GDM1 (cell line): ENCODE measurements at regions not wholly inside any gene's neighbourhood (a gene's known extent, or its start where the extent isn't known, plus 50 kb on each side); places are given as distances from the start of the nearest gene placed in this dataset.
"Not testable (repeated sequence)": the region's sequence is repeated elsewhere in the genome, so short reads cannot be mapped to it uniquely, and the experiment has no call there.

Source experiments
- DNase-seq: peaks from one replicate; lab custom pipeline; 2025; lab: John Stamatoyannopoulos, UW

DNA sequence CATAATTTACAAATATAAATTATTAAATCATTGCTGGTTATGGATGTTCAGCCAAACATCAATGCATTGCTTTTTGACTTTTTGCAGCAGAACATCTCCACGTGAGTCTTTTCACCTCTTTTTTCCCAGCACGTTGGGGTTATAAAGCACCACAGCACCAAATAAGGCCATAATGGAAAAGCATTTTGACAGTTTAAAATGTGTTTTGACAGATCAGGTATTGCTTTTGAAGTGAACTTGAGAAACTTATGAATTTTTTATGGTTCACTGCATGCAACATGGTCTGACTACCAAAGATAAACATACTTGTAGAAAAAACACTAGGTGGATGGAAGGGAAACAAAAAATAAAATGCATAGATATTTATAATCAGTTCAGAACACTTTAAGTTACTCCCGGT, 622.4 kb downstream of the HTR1B start:
- DNase-seq, result no peak

DNA sequence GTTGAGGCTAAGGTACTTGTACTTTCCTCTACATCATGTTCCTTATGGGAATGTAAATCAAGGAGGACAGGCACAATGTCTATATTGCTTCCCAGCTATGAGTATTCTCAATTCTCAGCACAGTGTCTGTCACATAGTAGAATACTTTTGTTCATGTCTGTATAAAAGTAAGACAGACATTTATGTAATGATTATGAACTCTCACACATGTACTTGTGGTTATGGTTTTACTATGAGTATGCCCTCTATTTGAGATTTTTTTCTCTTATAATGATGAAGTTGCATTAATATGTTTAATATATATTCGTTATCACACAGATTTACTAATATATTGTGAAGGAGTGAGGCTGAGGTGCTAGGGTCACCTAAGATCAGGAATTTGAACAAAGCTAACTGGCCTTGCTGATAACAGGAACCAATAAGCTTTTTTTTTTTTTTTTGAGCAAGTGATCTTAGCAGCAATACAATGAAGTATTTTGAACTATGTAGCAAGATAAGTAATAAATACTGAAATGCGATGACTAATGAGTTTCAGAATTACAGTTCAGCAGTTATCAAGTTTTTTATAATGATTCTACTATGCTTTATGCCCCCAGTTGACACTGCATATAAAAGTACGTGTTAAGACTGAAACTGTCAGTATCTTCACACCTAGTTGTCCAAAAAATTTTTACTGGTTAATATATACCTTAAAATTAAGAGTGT, 623.1 kb downstream of the HTR1B start:
- DNase-seq, result no peak

DNA sequence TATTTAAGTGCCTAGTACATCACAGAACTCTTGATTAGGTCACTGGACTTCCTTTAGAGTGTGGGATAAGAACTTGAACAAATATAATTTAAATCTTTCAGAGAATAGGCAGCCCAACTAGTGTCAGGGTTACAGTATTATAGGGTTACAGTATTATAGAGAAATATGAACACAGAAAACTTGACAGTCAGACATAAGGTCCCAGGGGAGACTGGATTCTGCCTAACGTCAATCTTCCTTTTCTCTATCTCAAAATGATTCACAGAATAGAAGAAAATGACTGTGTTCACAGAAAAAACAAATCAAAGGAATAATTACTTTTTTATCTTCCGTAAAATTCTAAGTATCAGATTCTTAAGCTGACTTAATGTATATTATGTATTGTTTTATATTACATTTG, 623.8 kb downstream of the HTR1B start:
- no peak for DNase-seq

DNA sequence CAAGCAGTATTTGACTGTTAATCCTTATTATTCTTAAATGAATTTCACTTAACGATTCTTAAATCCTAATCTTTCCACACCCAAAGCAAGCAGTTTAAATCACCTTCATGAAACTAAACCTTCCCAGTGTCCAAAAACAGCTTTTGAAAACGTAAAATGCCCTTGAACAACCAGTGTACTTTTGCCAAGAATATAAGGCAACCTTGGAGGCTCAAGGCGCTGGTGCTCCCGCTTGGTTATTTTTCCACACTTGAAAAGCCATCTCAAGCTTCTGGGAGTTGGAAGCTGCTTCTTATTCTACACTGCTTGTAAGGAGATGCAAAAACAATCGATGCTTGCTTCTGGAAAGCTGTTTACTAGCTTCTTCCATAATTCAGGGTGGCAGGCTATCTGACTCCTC, 625.7 kb downstream of the HTR1B start:
- DNase-seq, result no peak

DNA sequence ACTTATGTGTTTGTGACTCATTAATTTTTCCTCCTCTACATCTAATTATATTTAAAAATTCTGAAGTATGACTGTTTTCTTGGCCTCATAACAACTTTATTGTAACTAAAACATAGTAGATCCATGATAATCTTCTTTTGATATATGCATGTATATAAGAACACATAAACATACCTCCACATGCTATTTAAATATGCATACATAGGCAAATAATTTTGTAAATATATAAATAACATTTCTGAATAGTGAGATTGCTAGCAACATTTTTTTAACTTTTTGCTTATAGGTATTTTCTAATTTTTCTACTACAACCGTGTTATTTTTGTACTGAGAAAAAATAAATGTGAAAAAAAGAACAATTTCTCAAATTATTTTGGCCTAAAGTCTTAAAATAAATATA, 627.6 kb downstream of the HTR1B start:
- no peak for DNase-seq

DNA sequence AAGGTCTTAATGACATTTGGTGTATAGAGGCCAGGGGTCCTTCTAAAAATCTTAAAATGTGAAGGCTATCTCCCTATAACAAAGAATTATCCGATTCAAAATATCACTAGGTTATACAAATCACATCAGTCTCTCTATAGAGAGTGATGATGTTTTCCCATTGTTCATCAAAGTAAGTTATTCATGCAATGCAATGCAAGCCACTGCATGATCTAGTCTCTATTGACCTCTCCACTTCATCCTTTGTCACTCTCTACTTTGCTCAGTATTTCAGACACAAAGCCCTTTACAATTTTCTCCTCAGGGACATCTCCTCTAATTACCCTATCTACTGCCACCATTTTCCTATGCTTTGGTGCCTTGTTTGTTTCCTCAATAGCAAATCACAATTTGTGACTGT, 628.0 kb downstream of the HTR1B start:
- DNase-seq, result no peak

DNA sequence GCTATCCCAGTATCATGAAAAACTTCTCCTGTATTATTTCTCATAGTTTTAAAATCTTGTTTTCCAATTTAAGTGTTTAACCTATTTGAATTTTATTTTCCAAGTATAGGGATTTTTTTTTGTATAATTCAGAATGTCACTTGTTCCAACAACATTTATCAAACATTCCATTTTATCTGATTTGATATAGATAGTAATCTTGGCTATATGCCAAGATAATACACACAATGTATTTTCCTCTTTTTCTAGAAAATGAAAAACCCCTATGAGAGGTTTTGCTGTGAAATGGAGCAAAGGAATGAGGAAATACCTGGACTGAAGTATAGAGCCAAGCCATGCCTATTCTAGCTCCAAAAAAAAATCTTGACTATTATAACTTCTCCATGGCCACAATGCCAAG, 628.9 kb downstream of the HTR1B start:
- no peak for DNase-seq

DNA sequence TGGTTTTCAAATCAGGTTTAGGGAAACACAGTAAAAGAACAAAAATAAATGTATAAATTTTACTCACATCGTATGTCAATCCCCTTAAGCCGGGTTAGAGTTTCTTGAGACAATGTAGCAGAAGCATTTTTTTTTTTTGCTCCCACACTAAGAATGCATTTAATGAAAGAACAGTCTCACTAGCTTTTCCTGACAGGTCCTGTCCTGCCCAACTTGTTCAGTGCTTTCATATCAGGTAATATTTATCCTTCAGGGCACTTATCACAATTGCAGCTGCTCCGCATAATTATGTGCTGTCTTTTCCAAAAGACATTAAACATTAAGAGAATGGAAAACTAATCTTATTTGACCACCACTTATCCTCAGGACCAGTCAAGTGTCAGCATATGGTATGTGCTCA, 632.0 kb downstream of the HTR1B start:
- DNase-seq, result no peak

DNA sequence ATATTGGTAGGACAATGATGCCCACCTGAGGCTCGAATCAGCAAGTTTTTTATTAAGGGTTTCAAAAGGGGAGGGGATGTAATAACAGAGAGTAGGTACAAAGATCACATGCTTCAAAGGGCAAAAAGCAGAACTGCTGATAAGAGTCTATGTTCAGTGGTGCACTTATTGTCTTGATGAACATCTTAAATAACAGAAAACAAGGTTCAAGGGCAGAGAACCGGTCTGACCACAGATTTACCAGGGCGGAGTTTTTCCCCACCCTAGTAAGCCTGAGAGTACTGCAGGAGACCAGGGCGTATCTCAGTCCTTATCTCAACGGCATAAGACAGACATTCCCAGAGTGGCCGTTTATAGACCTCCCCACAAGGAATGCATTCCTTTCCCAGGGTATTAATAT, 639.7 kb downstream of the HTR1B start:
- DNase-seq, result not testable (repeated sequence)

DNA sequence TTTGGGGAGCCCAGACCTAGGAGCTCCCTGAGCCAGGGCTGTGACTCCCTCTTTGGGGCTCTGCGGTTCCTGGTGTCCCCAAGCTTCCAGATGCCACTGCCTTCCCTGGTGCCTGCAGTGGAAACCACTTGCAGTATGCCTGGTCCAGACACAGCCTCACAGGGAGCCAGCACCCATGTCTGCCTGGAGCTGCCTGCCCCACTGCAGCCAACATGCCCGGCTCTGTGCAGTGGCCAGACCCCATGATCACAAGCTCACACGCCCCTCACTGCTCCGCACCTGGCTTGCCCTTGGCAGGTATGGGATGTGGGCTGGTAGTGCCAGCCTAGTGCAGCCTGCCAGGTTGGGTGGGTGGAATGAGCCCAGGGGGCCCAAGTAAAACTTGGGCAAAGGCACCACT, 644.8 kb downstream of the HTR1B start:
- no peak for DNase-seq

DNA sequence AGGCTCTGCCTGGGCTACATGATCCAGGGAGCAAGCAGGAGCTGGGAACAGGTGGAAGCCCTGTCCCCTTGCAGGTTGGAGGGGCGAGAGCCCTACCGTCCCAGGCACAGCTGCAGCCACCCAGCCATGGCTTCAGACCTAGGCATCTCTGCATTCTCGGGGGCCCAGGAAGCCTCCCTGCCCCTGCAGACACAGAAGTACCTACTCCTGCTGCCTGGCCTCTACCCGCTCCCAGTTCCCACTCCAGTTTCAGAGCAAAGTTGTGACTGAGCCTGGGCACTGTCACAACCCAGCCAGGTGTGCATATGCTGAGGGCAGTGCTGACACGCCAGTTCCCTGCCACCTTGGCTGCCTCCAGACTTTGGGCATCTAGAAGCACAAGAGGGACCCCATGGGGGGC, 645.9 kb downstream of the HTR1B start:
- DNase-seq, result no peak

DNA sequence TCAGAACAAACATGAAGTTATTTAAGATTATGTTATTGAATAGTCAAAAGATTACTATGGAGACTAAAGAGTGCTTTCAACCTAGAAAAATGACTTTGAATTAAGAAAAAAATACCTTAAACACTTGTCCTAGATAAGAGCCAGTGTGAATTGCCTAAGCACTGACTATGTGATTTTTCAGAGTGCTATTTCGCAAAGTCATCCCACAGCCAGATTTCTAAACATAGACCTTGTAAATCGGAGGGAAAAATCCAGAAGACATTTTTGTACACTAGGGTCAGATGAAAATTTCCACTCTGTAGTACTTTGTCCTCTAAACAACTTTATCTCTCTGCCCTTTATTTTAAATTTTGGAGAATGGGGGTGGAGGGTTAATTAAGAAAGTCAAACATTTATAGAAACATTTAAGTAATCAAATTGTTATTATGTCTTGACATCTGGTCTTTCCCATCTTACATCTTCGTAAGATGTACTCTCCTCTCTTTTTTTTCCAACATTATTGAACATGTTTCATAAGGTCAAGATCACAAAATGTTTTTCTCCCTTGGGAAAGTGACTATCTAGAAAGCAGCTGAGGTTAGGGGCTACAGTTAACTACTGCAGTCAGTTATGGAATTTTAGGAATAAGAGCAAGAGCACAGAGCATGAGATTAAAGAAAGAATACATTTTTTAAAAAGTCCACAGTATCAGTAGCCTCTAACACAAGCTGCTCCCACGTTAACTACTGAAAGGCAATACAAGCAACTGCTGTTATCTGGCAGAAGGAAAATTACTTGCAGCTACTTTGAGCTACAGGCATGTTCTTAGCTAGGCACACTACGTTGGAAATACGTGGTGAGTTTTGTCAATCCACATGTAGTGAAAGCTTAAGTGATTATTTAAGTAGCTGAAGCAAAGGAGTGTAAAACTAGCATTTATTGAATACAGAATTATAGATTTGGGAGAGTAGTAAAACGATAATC, 648.5 kb downstream of the HTR1B start:
- DNase-seq, result no peak

DNA sequence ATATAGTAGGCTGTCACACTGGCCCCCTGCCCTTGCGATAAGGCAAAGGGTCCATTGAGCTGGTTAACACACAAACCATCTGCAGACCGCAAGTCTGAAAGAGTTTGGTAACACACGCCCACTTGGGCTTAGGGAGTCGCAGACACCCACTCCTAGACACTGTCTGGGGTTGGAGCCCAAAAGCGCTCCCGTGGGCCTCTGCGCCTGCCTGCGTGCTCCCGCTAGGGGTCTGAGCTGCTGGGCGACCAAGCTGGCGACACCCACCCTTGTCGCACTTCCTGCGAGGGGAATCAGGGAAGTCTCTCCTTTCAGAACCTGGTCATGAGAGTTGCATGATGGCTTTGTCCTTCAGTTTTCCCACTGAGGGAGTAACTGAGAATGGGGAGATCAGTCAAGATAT, 653.0 kb downstream of the HTR1B start:
- DNase-seq, result no peak

DNA sequence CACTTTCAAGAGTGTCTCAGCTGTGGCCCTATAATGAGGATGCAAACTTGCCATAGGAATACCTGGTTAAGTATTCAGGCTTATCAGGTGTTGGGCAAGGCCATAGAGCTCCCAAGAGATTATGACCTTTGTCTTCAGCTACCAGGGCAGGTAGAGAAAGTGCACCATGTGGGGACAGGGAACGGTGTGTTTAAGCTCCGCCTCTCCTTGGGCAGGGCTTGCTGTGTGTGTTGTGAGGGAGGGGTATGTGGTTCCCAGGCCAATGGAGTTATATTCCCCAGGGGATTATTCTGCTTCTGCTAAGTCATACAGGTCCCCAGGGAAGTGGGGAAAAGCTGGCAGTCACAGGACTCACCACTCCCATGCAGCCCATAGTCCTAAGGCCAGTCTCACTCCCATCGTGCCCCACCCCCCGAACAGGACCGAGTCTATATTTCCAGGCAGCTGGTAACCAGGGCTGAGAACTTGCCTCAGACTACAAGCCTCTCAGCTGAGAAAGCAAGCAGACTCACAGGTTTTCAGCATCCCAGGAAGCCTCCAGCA, 660.2 kb downstream of the HTR1B start:
- no peak for DNase-seq

DNA sequence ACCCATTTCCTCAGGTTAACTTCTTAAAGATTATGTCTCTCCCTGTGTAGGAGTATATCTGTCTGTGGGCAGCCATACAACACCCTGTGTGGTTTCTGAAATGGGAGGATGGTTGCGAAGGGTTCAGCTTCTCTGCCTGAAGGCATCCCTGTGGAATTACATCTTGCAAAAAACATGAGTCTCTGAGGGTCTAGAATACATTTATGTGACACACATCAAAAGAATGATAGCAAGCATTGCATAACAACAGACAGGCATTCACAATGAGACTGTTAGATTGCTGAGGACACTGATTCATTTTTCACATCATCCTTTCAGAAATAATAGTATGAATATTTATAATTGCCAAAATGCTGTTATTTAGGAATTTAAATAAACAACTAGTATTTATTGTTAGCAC, 670.9 kb downstream of the HTR1B start:
- DNase-seq, result no peak

DNA sequence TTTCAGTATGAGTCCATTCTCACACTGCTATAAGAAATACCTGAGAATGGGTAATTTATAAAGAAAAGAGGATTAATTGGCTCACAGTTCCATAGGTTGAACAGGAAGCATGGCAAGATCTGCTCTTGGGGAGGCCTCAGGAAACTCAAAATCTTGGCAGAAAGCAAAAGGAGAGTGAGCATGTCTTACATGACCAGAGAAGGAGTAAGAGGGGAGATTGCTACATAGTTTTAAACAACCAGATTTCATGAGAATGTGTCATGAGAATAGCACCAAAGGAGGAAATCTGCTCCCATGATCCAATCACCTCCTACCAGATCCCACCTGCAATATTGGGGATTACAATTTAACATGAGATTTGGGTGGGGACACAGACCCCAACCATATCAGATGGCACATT, 672.4 kb downstream of the HTR1B start:
- DNase-seq, result no peak

DNA sequence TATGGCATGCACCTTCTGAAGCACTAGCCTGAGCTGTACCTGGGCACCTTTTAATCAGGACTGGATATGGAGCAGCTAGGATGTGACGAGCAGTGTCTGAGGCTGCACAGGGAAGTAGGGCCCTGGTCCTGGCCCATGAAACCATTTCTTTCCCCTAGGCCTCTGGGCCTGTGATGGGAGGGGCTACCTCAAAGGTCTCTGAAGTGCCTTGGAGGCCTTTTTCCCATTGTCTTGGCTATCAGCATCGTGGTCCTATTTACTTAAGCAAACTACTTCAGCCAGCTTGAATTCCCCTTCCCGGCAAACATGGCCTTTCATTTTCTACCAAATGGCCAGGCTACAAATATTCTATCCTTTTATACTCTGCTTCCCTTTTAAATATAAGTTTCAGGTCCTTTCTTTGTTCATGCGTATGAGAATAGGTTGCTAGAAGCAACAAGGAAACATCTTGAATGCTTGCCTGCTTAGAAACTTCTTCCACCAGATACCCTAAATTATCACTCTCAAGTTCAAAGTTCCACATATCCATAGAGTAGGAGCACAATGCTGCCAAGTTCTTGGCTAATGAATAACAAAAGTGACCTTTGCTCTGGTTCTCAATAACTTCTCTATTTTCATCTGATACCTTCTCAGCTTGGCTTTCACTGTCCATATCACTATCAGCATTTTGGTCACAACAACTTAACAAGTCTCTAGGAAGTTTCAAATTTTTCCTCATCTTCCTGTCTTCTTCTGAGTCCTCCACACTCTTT, 673.1 kb downstream of the HTR1B start:
- no peak for DNase-seq

DNA sequence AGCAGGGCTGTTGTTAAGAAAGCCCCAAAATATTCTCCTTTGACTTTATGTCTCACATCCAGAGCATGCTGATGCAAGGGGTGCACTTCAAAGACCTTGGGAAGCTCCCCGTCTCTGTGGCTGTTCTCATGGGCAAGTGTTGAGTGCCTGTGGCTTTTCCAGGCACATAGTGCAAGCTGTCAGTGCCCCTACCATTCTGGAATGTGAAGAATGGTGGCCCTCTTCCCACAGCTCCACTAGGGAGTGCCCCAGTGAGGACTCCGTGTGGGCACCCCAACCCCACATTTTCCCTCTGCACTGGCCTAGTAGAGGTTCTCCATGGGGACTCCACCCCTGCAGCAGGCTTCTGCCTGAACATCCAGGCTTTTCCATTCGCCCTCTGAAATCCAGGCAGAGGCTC, 673.7 kb downstream of the HTR1B start:
- DNase-seq, result no peak

DNA sequence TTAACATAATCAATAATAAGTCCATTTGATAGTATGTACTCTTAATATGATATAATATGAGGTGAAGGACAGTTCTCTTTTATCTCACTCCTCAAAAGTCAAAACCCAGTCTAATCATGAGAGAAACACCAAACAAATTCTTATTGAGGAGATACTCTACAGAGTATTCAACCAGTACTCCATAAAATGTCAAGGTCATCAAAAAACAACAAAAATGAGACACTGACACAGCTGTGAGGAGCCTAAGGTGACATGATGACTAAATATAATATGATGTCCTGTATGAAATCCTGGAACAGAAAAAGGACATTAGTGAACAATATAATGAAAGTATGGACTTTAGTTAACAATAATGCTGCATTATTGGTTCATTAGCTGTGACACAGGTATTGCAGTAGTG, 675.1 kb downstream of the HTR1B start:
- DNase-seq, result no peak

DNA sequence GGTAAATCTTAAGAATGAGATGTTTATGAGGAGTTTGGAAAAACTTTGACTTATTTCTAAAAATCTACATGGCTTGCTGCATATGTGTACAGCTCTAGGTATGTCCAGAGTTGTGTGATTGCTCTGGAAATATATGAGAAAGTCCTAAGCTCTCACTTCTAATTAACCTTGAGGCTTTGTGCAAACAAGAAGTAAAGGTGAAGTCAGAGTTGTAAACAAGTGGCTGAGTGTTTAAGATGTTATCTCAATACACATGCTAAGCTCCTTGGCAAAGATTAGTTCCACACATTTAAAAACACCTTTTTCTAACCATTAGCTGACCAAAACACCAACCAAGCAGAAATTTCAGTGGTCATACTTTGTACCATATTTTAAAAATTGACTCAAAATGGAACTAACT, 684.2 kb downstream of the HTR1B start:
- no peak for DNase-seq

DNA sequence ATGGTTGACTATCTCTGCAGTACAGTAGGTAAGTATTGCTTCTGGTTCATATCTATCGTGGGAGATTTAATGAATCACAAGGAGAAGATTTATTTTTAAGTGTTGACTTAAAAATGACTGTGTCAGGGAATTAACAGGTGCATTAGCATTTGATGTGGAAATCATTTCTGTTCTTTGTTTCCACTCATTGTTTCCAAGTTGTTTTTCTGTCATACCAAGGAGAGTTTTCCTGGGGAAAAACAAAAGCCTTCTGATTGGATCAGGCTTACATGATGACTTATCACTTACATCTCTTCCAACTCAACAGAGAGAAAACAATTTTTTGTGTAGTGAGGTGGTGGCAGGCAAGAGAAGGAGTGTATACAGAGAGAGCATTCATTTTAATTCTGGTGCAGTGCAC, 686.4 kb downstream of the HTR1B start:
- no peak for DNase-seq

DNA sequence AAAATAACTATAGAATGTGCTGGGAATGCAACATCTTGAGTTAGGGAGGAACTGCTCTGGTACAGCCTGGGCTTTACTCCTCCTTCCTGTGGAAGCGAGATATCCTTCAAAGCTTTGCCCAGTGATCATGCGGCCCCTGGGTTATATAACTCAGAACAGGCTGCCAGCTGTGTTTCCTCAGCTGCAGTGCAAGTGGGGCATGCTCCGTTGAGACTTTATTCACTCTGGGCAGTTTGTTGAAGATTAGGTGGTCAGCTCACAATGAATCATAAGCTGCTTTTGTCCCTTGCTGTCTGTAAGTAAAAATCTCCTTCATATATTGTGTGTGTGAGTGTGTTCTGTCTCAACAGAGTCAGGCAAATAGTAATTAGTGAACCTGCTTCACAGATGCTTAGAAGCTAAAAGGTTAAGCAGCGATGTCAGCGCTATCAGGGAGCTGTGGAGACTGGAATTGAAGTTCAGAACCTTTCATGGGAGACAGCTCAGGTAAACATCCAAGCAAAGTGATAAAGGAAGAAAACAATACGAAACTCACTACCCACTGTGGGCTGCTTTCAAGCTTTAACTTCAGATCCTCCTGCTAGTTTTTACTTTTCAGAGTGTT, 688.4 kb downstream of the HTR1B start:
- no peak for DNase-seq
